HG03378 (cell line): ENCODE measurements at regions not wholly inside any gene's neighbourhood (a gene's known extent, or its start where the extent isn't known, plus 50 kb on each side); places are given as distances from the start of the nearest gene placed in this dataset.
"Not testable (repeated sequence)": the region's sequence is repeated elsewhere in the genome, so short reads cannot be mapped to it uniquely, and the experiment has no call there.

ENCODE experiments used
- ATAC-seq: cut with Tn5 transposase; IDR thresholded peaks from one replicate; pipeline ENCODE4 v1.9.1; 2021; ENCODE audit warnings: mild to moderate bottlenecking, moderate library complexity; ENCODE audit not compliant: unreplicated experiment

GRCh38 chr3:180409170-180409569 lies 192.8 kb upstream of the TTC14 start:
- ATAC-seq, result no peak

GRCh38 chr3:180409883-180410282 lies 192.1 kb upstream of the TTC14 start:
- ATAC-seq, result no peak

DNA sequence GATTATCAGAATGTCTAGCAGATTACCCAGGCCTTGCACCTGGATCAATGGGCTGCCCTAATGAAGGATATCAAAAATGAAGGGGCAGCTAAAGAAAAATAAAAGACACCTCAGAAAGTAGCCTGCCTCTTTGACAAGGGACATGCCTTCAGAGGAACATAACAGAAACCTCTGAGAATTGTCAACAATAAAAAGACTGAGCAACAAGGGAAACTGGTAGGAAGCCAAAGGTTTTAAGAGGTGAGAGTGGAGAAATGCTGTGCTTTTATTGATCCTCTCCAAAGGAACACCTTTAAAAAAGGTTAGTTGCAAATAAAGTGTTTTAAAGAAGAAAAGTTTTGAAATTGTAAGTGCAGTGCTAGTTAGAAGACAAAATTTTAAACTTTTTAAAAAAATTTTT lies 187.8 kb upstream of the TTC14 start:
- ATAC-seq, result no peak

GRCh38 chr3:180416111-180416594 lies 185.8 kb upstream of the TTC14 start:
- no peak for ATAC-seq

DNA sequence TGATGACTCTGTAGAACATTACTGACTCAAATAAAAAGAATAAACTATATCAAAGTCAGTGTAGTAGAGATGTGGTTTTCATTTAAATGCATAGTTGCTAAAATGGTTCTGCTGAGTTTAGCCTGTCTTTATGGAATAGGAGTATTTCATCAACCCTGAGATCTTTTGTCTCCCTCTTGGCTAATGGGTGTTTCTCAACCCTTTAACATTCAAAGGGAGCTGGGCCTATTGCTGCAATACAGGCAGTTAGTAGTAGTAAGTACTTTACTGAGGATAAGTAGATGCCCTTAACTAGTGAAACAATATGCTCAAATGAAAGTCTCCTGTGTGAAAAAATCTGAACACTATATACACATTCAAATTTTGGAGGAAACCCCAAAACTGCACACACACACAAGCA lies 184.7 kb upstream of the TTC14 start:
- no peak for ATAC-seq

DNA sequence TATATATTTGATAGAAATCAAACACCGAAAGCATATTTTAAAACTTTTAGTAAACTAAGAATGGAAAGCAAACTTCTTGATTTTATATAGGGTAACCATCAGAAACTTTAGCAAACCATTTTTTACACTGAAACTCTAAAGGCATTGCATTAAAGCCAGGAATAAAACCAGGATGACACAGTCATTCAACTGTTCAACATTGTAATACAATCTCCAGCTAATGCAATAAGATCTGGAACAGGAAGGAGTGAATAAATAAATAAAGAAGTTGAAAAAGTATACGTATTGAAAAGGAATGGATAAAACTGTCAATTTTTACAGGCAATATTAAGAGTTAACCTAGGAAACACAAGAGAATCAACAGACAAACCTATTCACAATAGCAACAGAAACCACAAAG lies 181.9 kb upstream of the TTC14 start:
- ATAC-seq, result no peak

- ATAC-seq, result no peak
These were observed 181.2 kb upstream of the TTC14 start for GRCh38 chr3:180420804-180421203.

GRCh38 chr3:180421221-180421620 lies 180.7 kb upstream of the TTC14 start:
- no peak for ATAC-seq

DNA sequence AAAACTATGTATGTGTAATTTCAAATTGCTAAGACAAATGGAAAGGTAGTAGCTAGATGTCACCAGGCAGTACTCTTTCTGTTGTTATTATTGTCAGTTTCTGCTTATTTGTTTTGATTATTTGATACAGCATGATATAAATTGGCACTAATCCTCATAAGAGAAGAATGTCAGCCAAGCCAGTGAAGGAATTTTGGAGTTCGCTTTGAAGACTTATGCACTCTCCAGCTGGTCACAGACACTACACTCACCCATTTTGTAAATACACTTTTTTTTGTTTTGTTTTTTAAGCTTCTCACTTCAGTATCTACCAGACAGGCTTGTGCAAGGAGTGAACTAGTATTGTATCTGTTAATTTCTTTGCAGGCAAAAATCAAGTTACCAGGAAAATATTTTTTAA lies 180.2 kb upstream of the TTC14 start:
- ATAC-seq, result no peak

- not testable (repeated sequence) for ATAC-seq
These were observed 177.7 kb upstream of the TTC14 start for GRCh38 chr3:180424305-180424704.

- ATAC-seq, result no peak
These were observed 171.1 kb upstream of the TTC14 start for GRCh38 chr3:180430896-180431295.

GRCh38 chr3:180433152-180433551 lies 168.8 kb upstream of the TTC14 start:
- ATAC-seq, result no peak

- no peak for ATAC-seq
These were observed 154.8 kb upstream of the TTC14 start for GRCh38 chr3:180447136-180447535.

DNA sequence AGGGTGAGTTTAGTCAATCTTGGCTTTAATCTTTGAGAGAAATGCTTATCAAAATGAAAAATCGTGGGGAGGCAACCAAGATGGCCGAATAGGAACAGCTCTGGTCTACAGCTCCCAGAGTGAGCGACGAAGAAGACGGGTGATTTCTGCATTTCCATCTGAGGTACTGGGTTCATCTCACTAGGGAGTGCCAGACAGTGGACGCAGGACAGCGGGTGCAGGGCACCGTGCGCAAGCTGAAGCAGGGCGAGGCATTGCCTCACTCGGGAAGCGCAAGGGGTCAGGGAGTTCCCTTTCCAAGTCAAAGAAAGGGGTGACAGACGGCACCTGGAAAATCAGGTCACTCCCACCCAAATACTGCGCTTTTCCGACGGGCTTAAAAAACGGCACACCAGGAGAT lies 153.6 kb upstream of the TTC14 start:
- ATAC-seq, result not testable (repeated sequence)

- ATAC-seq, result no peak
These were observed 144.7 kb upstream of the TTC14 start for GRCh38 chr3:180457225-180457624.

DNA sequence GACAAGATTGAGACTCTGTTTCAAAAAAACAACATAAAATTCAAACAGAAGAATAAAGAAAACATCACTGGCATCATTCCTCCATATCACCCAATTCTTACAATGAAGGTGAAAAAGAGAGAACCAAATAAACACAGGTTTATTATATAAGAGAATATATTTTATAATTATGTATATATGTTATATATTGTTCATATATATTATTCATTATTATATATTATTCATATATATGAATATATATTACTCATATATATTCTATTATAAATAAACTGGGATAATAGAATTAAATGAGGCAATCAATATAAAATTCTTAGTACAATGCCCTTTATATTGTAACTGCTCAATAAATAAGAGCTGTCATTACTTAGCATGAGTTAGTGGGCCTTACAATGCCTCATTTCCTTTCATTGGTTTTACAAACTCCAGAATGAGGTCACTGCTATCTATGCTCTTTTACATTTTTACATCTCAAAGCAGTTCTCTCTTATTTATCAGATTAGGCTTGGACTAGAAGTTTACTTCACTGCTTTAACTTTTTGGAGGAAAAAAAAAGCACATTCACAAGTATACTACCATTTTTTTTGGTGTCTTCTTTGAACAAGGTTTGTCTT lies 135.5 kb upstream of the TTC14 start:
- no peak for ATAC-seq

- no peak for ATAC-seq
These were observed 134.8 kb upstream of the TTC14 start for GRCh38 chr3:180467177-180467576.

DNA sequence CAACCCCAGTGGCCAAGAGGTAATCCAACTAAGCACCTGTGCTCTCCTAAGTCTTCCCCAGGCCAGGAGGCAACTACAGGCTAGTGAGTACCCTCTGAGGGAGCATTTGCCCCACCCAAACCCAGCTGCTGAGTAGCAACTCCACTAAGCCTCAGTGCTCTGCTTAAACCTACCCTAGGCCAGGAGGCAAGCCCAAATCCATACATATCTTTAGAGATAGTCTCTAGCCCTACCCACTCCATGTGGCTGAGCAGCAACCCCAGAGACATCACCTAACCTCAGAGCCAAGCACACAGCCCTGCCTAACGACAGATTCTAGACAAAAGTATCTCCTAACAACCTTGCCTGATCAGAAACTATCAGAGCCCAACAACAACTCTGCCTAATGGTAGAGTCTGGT lies 132.8 kb upstream of the TTC14 start:
- ATAC-seq, result no peak

DNA sequence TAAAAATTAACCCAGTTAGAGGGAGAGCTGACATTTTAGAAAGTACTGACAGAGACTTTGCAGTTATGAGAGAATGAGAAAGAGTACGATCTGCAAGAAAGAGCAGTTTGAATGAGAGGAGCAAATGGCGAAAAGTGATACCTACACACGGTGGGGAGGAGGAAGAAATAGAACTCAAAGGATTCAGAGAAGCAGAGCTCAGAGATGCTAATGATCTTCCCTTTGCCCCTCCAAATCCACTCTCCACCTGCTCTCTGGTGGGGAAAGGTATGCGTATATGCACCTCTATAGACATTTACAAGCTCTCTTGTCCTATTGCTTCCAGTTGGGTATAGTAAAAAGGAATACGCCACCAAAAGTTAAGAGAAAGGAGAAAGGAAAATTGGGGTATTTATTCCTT lies 123.3 kb upstream of the TTC14 start:
- no peak for ATAC-seq

DNA sequence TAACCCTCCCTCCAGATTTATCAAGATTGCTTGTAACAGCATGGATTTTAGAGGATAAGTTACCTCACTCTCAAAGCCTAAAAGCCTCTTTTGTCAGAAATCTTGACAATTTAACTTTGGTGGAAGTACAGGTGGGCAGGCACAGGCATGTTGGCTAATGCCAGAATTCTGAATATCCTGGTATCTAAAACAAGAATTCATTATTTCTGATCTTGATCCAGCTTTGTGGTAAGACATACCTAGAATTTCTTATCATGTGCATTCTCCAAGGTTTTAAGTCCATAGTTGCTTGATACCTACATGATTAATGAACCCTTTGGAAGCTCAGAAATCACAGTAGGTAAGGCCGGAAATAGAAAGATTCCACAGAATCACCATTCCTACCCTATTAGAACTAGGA lies 109.9 kb upstream of the TTC14 start:
- no peak for ATAC-seq

DNA sequence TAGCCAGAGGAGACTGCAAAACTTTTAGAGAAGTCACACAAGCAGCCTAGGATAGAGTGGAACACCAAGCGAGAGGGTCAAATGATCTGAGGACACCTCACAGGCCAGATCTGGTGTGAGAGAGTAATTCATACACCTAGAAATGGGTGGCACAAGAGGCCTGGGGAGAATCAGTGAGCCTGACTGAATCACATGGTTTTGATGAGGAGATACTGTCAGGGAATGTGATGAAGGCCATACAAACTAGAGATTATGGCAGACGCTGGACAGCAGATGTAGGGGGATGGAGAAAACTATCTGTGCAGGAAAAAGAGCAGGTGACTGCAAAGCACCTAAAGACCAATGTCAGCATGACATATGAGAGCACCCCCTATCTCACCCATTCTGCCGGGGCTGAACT lies 105.0 kb upstream of the TTC14 start:
- no peak for ATAC-seq

DNA sequence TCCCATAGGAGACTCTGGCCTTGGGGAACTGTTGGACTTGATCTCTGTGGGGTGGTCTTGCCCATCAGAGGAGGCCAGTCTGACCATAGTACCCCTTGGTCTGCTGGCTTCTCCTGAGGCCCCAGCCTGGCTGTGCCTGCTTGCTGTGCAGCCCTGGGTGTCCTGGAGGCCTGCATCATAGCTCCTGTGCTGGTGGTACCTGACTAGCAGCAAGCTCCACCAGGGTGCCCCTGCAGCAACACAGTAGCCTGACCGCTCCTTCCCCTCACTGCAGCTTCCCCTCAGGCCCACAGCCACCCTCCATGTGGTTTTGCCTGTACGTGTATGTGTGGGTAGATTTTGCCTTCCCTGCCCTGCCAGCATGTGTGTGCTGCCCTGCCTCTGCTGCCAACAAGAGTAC lies 85.6 kb upstream of the TTC14 start:
- no peak for ATAC-seq

DNA sequence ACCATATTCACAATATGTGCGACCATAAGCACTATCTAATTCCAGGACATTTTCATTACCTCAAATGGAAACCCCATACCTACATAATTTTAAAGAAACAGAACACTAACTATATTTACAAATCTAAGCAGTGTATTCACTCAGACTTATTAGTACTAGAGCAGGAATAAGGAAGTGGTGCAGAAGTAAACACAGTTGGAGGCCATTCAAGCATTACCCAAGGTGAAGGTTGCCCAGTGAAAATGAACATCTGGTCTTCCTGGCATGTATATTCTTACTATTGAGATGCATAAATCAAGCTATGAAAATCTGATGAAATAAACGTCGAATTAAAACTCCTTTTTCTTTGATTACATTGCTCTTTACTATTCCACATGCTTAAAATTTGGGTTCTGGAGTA lies 78.9 kb upstream of the TTC14 start:
- no peak for ATAC-seq
